Mesenchymal stem cell (in vitro differentiated cells and primary cell): ENCODE measurements at regions not wholly inside any gene's neighbourhood (a gene's known extent, or its start where the extent isn't known, plus 50 kb on each side); places are given as distances from the start of the nearest gene placed in this dataset.

Experiments
- DNase-seq: peaks from one replicate; pipeline ENCODE4 v3.0.0-alpha.2; 2013
- H2AFZ ChIP-seq: one replicate; pipeline ENCODE4 v1.6.1; 2013; ENCODE audit warnings: low read depth, mild to moderate bottlenecking, control low read depth, inconsistent platforms, low read length, moderate library complexity
- H2AK5ac ChIP-seq: 2 replicates; pipeline ENCODE4 v1.6.1; 2013; ENCODE audit warnings: low read length, moderate library complexity, mild to moderate bottlenecking, inconsistent platforms; ENCODE audit not compliant: severe bottlenecking
- H2BK120ac ChIP-seq: one replicate; pipeline ENCODE4 v1.6.1; 2013; ENCODE audit warnings: low read depth, mild to moderate bottlenecking, inconsistent platforms, low read length, moderate library complexity
- H2BK12ac ChIP-seq, 2 experiments: one replicate each; pipeline ENCODE4 v1.6.1; 2013; ENCODE audit warnings: inconsistent platforms in 2 of 2, low read length in 2 of 2, mild to moderate bottlenecking in 2 of 2, moderate library complexity in 2 of 2, control low read depth in 1 of 2
- H2BK15ac ChIP-seq: one replicate; pipeline ENCODE4 v1.6.1; 2013; ENCODE audit warnings: mild to moderate bottlenecking, low read depth, inconsistent platforms; ENCODE audit not compliant: poor library complexity, severe bottlenecking
- H2BK5ac ChIP-seq: 2 replicates; pipeline ENCODE4 v1.6.1; 2013; ENCODE audit warnings: low read depth, mild to moderate bottlenecking, low read length, control low read depth, inconsistent platforms; ENCODE audit not compliant: poor library complexity, severe bottlenecking
- H3K14ac ChIP-seq, 2 experiments: one replicate each; pipeline ENCODE4 v1.6.1; 2013; ENCODE audit warnings: inconsistent platforms in 2 of 2, low read length in 2 of 2, control low read depth in 1 of 2, mild to moderate bottlenecking in 1 of 2, moderate library complexity in 1 of 2
- H3K18ac ChIP-seq, 2 experiments: one replicate each; pipeline ENCODE4 v1.6.1; 2013; ENCODE audit warnings: inconsistent platforms in 2 of 2, low read length in 2 of 2, control low read depth in 1 of 2, low read depth in 1 of 2, mild to moderate bottlenecking in 1 of 2
- H3K23ac ChIP-seq, 2 experiments: one replicate each; pipeline ENCODE4 v1.6.1; 2013; ENCODE audit warnings: inconsistent platforms in 2 of 2, low read length in 2 of 2, mild to moderate bottlenecking in 2 of 2, moderate library complexity in 2 of 2, control low read depth in 1 of 2
- H3K27ac ChIP-seq: 2 replicates; pipeline ENCODE4 v1.5.1; 2013; ENCODE audit warnings: mild to moderate bottlenecking, moderate library complexity, low read length, control low read depth, inconsistent platforms; ENCODE audit not compliant: poor library complexity, severe bottlenecking
- H3K27me3 ChIP-seq, 2 experiments: 2 replicates each; pipeline versions ENCODE4 v1.6.1 to v1.7.0; 2013; ENCODE audit warnings: low read length in 2 of 2, mild to moderate bottlenecking in 2 of 2, moderate library complexity in 2 of 2, control low read depth in 1 of 2, inconsistent platforms in 1 of 2; ENCODE audit not compliant: control insufficient read depth in 1 of 2, insufficient read depth in 1 of 2
- H3K36me3 ChIP-seq, 2 experiments: 2 replicates each; pipeline versions ENCODE4 v1.6.1 to v1.7.0; 2013; ENCODE audit warnings: low read length in 2 of 2, control low read depth in 1 of 2, inconsistent platforms in 1 of 2, low read depth in 1 of 2, mild to moderate bottlenecking in 1 of 2; ENCODE audit not compliant: insufficient read depth in 2 of 2, control insufficient read depth in 1 of 2
- H3K4ac ChIP-seq, 2 experiments: one replicate each; pipeline ENCODE4 v1.6.1; 2013; ENCODE audit warnings: inconsistent platforms in 2 of 2, low read length in 2 of 2, mild to moderate bottlenecking in 2 of 2, moderate library complexity in 2 of 2, control low read depth in 1 of 2, low read depth in 1 of 2
- H3K4me1 ChIP-seq: 2 replicates; pipeline ENCODE4 v1.6.1; 2013; ENCODE audit warnings: low read depth, low read length, control low read depth; ENCODE audit not compliant: control insufficient read depth, insufficient read depth
- H3K4me2 ChIP-seq: 2 replicates; pipeline ENCODE4 v1.6.1; 2013; ENCODE audit warnings: low read length, mild to moderate bottlenecking, inconsistent platforms; ENCODE audit not compliant: poor library complexity, severe bottlenecking
- H3K4me3 ChIP-seq, 2 experiments: 2 replicates each; pipeline versions ENCODE4 v1.5.1 to v1.7.0; 2013; ENCODE audit warnings: low read length in 2 of 2, mild to moderate bottlenecking in 2 of 2, control low read depth in 1 of 2, low read depth in 1 of 2; ENCODE audit not compliant: insufficient read depth in 1 of 2
- H3K79me1 ChIP-seq: replicated peaks from 2 replicates; pipeline ENCODE4 v1.6.1; 2013; ENCODE audit warnings: mild to moderate bottlenecking, control low read depth, low read length, inconsistent platforms; ENCODE audit not compliant: poor library complexity, severe bottlenecking
- H3K9ac ChIP-seq: 2 replicates; pipeline ENCODE4 v1.7.0; 2013; ENCODE audit warnings: mild to moderate bottlenecking, low read length, moderate library complexity
- H3K9me3 ChIP-seq: 2 replicates; pipeline ENCODE4 v1.7.0; 2013; ENCODE audit warnings: mild to moderate bottlenecking, low read length; ENCODE audit not compliant: control insufficient read depth
- H4K8ac ChIP-seq: one replicate; pipeline ENCODE4 v1.6.1; 2013; ENCODE audit warnings: inconsistent platforms, mild to moderate bottlenecking, low read length, moderate library complexity
- H4K91ac ChIP-seq: one replicate; pipeline ENCODE4 v1.6.1; 2013; ENCODE audit warnings: mild to moderate bottlenecking, low read length, inconsistent platforms
- WGBS: methylation state at CpG from one replicate; pipeline ENCODE4 v1.1.7; 2013; ENCODE audit warnings: mixed read lengths; 5-methylcytosine and 5-hydroxymethylcytosine counted together

DNA sequence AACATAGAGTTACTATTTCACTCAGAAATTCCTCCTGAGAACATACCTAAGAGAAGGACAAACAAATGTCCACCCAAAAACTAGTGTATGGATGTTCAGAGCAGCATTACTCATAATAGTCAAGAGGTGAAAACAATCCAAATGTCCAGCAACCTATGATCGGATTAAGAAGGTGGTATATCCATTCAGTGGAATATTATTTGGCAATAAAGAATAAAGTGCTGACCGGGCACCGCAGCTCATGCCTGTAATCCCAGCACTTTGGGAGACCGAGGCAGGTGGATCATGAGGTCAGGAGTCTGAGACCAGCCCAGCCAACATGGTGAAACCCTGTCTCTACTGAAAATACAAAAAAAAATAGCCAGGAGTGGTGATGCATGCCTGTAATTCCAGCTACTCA is 182.8 kb upstream of the AGAP1 start:
- peaks cover 3 to 5% of the 10 kb centered on the region in 2 experiments for H3K27me3 ChIP-seq
- no peak overlapping the region for H3K4me3 ChIP-seq
- H3K9me3 ChIP-seq = peaks cover 3% of the 10 kb centered on the region
- no peak overlapping the region for H3K9ac ChIP-seq
- H3K18ac ChIP-seq = no peak overlapping the region
- no peaks in the 10 kb centered on the region for H3K36me3 ChIP-seq
- no peak overlapping the region for H4K91ac ChIP-seq
- H2BK15ac ChIP-seq = no peak overlapping the region
- H2BK120ac ChIP-seq = no peak overlapping the region
- no peak overlapping the region for H2BK5ac ChIP-seq
- no peak overlapping the region for H2AFZ ChIP-seq
- H3K4me2 ChIP-seq = no peak overlapping the region
- no peak overlapping the region for H3K4ac ChIP-seq
- no peak overlapping the region for H4K8ac ChIP-seq
- no peak overlapping the region for H3K23ac ChIP-seq
- H3K27ac ChIP-seq = no peak overlapping the region
- H2AK5ac ChIP-seq = no peak overlapping the region
- no peak overlapping the region for H2BK12ac ChIP-seq
- DNase-seq = no peak
- no peaks in the 10 kb centered on the region for H3K79me1 ChIP-seq
- H3K4me1 ChIP-seq = peaks cover 1% of the 10 kb centered on the region
- 88% methylated on average over 4 of the region's 4 CpGs for WGBS
- no peak overlapping the region for H3K14ac ChIP-seq

DNA sequence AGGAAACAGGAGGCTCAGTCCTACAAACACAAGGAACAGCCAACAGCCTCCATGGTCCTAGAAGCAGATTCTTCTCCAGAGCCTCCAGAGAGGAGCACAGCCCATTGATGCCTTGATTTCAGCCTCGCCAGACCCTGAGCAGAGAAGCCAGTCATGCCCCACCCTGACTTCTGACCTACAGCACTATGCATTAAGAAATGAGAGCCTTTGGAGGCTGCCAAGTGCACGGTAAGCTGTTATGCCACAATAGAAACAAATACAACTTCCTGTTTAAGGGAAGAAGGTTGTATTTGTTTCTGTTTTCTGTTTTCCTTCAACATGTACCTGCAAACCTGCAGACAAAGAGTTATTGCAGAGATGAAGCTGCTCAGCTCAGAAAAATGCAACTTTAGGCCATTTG is 181.3 kb upstream of the AGAP1 start:
- peak overlapping the region; percentile 23 for H4K91ac ChIP-seq
- no peak overlapping the region for H3K18ac ChIP-seq
- H2BK15ac ChIP-seq = no peak overlapping the region

DNA sequence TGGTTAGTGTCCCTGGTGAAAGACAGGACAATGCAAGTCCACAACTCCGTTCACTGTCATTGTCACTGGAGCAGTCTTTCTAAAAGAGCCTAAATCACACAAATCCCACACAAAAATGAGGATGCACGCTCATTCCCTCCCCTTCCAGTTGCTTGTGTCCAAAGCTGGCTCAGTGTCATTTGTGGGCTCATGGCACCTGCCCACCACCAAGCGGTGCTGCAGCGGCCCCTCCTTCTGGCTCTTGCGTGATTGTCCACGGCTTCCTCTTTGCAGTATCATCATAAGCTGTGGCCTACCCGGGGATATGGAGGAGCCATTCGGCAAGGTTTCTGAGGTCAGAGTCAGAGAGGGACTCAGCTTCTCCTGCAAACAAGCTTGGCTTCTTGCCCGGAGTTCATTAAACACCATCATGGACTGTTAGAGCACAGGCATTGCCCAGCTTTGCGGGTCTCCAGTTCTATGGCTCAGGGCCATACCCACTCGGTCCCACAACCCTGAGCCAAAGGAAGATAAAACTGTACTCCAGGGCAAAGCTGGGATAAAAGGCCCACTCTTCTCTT is 179.4 kb upstream of the AGAP1 start:
- H4K8ac ChIP-seq = no peak overlapping the region
- no peak overlapping the region for H3K4me2 ChIP-seq
- H3K23ac ChIP-seq = peak overlapping the region in 1 of 2 experiments; percentile 47
- H3K9ac ChIP-seq = no peak overlapping the region
- no peaks in the 10 kb centered on the region for H3K36me3 ChIP-seq
- peak overlapping the region in 1 of 2 experiments; percentile 19 for H2BK12ac ChIP-seq
- no peak overlapping the region for H3K4ac ChIP-seq
- peaks cover 0 to 5% of the 10 kb centered on the region in 2 experiments for H3K27me3 ChIP-seq
- H2AK5ac ChIP-seq = no peak overlapping the region
- H3K4me3 ChIP-seq = no peak overlapping the region
- no peak overlapping the region for H2BK5ac ChIP-seq
- no peak overlapping the region for H2BK15ac ChIP-seq
- H2AFZ ChIP-seq = no peak overlapping the region
- H2BK120ac ChIP-seq = no peak overlapping the region
- H3K79me1 ChIP-seq = no peaks in the 10 kb centered on the region
- whole genome bisulfite sequencing = 90% methylated on average over 11 of the region's 11 CpGs
- H3K9me3 ChIP-seq = no peaks in the 10 kb centered on the region
- no peak overlapping the region for H3K14ac ChIP-seq
- H3K27ac ChIP-seq = no peak overlapping the region
- H3K4me1 ChIP-seq = peaks cover 3% of the 10 kb centered on the region
- DNase-seq = no peak
- H3K18ac ChIP-seq = no peak overlapping the region
- peak overlapping the region; percentile 32 for H4K91ac ChIP-seq

More for the DNA sequence above, 181.3 kb upstream of the AGAP1 start:
- Histone ChIP-seq H3K36me3 (no peaks in the 10 kb centered on the region), H3K79me1 (no peaks in the 10 kb centered on the region), H3K4me1 (peaks cover 3% of the 10 kb centered on the region), H2BK12ac (no peak overlapping the region), H3K4ac (no peak overlapping the region), H2BK5ac (no peak overlapping the region), H3K14ac (no peak overlapping the region), H2AFZ (no peak overlapping the region), H4K8ac (no peak overlapping the region), H3K4me2 (no peak overlapping the region), H3K9me3 (no peaks in the 10 kb centered on the region), H3K4me3 (no peak overlapping the region), H2BK120ac (no peak overlapping the region), H3K9ac (no peak overlapping the region), H3K27me3 (peaks cover 0 to 5% of the 10 kb centered on the region in 2 experiments), H3K23ac (no peak overlapping the region), H2AK5ac (no peak overlapping the region), H3K27ac (no peak overlapping the region)
- 56% methylated on average over 1 of the region's 2 CpGs for WGBS
- no peak for DNase-seq

- peaks cover 8 to 15% of the 10 kb centered on the region in 2 experiments for H3K27me3 ChIP-seq
- no peak overlapping the region for H2BK12ac ChIP-seq
- no peak overlapping the region for H2BK120ac ChIP-seq
- no peak overlapping the region for H4K8ac ChIP-seq
- H3K4ac ChIP-seq = no peak overlapping the region
- no peak overlapping the region for H2AK5ac ChIP-seq
- H3K9me3 ChIP-seq = no peaks in the 10 kb centered on the region
- H3K27ac ChIP-seq = no peak overlapping the region
- H3K18ac ChIP-seq = no peak overlapping the region
- no peak overlapping the region for H3K14ac ChIP-seq
- DNase-seq = no peak
- peaks cover 6% of the 10 kb centered on the region for H3K4me1 ChIP-seq
- H3K23ac ChIP-seq = no peak overlapping the region
- no peak overlapping the region for H3K4me2 ChIP-seq
- no peak overlapping the region for H4K91ac ChIP-seq
- H3K4me3 ChIP-seq = no peak overlapping the region
- H3K36me3 ChIP-seq = no peaks in the 10 kb centered on the region
- H3K9ac ChIP-seq = no peak overlapping the region
- no peak overlapping the region for H2BK5ac ChIP-seq
- no peak overlapping the region for H2BK15ac ChIP-seq
- WGBS = 77% methylated on average over 3 of the region's 4 CpGs
- no peaks in the 10 kb centered on the region for H3K79me1 ChIP-seq
- H2AFZ ChIP-seq = no peak overlapping the region
These were observed 174.7 kb upstream of the AGAP1 start for GRCh38 chr2:235319095-235319494.
